Cardiac muscle cell (in vitro differentiated cells and primary cell): ENCODE measurements at regions not wholly inside any gene's neighbourhood (a gene's known extent, or its start where the extent isn't known, plus 50 kb on each side); places are given as distances from the start of the nearest gene placed in this dataset.

ENCODE experiments used
- DNase-seq, 2 donors: peaks; one replicate each; pipeline versions ENCODE4 v3.0.0 to v3.0.0-alpha.2; 2010 to 2017; ENCODE audit warnings: low read depth in 1 of 2, low spot score in 1 of 2
- H3K27ac ChIP-seq: fragments of 200-600 bp; sonication (generic); 2 replicates; pipeline ENCODE4 v1.5.1; 2016
- H3K27me3 ChIP-seq: fragments of 200-600 bp; sonication (generic); 2 replicates; pipeline ENCODE4 v1.6.0; 2016; ENCODE audit warnings: control low read depth
- H3K36me3 ChIP-seq: fragments of 200-600 bp; sonication (generic); 2 replicates; pipeline ENCODE4 v1.5.1; 2016; ENCODE audit warnings: control low read depth
- H3K4me1 ChIP-seq: fragments of 200-600 bp; sonication (generic); 2 replicates; pipeline ENCODE4 v1.8.1; 2017; ENCODE audit warnings: low read depth, mild to moderate bottlenecking, mixed run types
- H3K4me3 ChIP-seq: fragments of 200-600 bp; sonication (generic); 2 replicates; pipeline ENCODE4 v1.5.1; 2016; ENCODE audit warnings: mild to moderate bottlenecking
- H3K9me3 ChIP-seq: fragments of 200-600 bp; sonication (generic); 2 replicates; pipeline ENCODE4 v1.5.1; 2017; ENCODE audit warnings: low read depth, mild to moderate bottlenecking, control low read depth
- TF ChIP-seq, protein P1 (sequence below): IDR thresholded peaks from 2 replicates; pipeline ENCODE4 v1.5.1; 2012; ENCODE audit warnings: low read depth, mild to moderate bottlenecking, low read length

- Histone ChIP-seq H3K36me3 (no peaks in the 10 kb centered on the region), H3K9me3 (no peaks in the 10 kb centered on the region), H3K4me1 (no peaks in the 10 kb centered on the region), H3K27me3 (no peaks in the 10 kb centered on the region), H3K27ac (no peak overlapping the region), H3K4me3 (no peak overlapping the region)
- TF ChIP-seq, protein P1, sequence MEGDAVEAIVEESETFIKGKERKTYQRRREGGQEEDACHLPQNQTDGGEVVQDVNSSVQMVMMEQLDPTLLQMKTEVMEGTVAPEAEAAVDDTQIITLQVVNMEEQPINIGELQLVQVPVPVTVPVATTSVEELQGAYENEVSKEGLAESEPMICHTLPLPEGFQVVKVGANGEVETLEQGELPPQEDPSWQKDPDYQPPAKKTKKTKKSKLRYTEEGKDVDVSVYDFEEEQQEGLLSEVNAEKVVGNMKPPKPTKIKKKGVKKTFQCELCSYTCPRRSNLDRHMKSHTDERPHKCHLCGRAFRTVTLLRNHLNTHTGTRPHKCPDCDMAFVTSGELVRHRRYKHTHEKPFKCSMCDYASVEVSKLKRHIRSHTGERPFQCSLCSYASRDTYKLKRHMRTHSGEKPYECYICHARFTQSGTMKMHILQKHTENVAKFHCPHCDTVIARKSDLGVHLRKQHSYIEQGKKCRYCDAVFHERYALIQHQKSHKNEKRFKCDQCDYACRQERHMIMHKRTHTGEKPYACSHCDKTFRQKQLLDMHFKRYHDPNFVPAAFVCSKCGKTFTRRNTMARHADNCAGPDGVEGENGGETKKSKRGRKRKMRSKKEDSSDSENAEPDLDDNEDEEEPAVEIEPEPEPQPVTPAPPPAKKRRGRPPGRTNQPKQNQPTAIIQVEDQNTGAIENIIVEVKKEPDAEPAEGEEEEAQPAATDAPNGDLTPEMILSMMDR, result no peak
- no peak for DNase-seq
These were observed 112.8 kb downstream of the MAGEB5 start for GRCh38 chrX:26328608-26329319.

- no peaks in the 10 kb centered on the region for H3K4me1 ChIP-seq
- TF ChIP-seq, protein P1, result no peak
- H3K27me3 ChIP-seq, result no peaks in the 10 kb centered on the region
- no peaks in the 10 kb centered on the region for H3K9me3 ChIP-seq
- H3K36me3 ChIP-seq, result no peaks in the 10 kb centered on the region
- no peak for DNase-seq
- H3K4me3 ChIP-seq, result no peak overlapping the region
- H3K27ac ChIP-seq, result no peak overlapping the region
These were observed 93.3 kb downstream of the MAGEB5 start for GRCh38 chrX:26309262-26309661.

DNA sequence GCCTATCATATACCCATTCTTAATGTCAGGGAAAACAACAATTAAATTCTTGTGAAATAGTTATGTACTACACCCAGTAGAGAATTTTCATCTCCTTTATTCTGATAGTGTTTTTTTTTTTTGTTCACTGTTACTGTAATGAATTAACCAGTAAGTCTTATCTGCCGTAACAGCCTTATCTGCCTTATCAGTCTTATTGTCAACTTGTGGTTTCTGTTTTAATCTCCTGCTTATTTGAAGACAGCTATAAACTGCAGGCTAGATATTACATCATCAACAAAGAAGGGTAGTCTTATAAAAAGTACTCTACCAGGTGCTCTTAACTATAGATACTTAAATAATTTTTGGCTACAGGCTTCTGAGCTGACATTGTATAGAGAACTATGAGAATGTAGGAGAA, 79.5 kb downstream of the MAGEB5 start:
- no peaks in the 10 kb centered on the region for H3K36me3 ChIP-seq
- TF ChIP-seq, protein P1, result no peak
- H3K9me3 ChIP-seq, result no peaks in the 10 kb centered on the region
- no peak overlapping the region for H3K27ac ChIP-seq
- H3K27me3 ChIP-seq, result no peaks in the 10 kb centered on the region
- peak in 1 of 2 donors; percentile 3 for DNase-seq
- no peak overlapping the region for H3K4me3 ChIP-seq
- no peaks in the 10 kb centered on the region for H3K4me1 ChIP-seq

GRCh38 chrX:26286836-26287235, 70.9 kb downstream of the MAGEB5 start:
- Histone ChIP-seq H3K4me1 (no peaks in the 10 kb centered on the region), H3K27me3 (no peaks in the 10 kb centered on the region)
- TF ChIP-seq, protein P1, result no peak

More at GRCh38 chrX:26286836-26287235, 70.9 kb downstream of the MAGEB5 start:
- H3K4me3 ChIP-seq, result no peak overlapping the region
- no peak overlapping the region for H3K27ac ChIP-seq
- H3K36me3 ChIP-seq, result no peaks in the 10 kb centered on the region
- no peak for DNase-seq
- no peaks in the 10 kb centered on the region for H3K9me3 ChIP-seq
